Lung (tissue), 11 donors: ENCODE measurements at regions not wholly inside any gene's neighbourhood (a gene's known extent, or its start where the extent isn't known, plus 50 kb on each side); places are given as distances from the start of the nearest gene placed in this dataset.

Experiments
- ATAC-seq: fragments of 200-7000 bp; cut with Tn5 transposase; one replicate; pipeline ENCODE4 v1.9.1; 2020; ENCODE audit warnings: moderate number of reproducible peaks; ENCODE audit not compliant: insufficient read depth, low FRiP score
- DNase-seq, 3 donors: peaks; one replicate each; pipeline ENCODE4 v3.0.0-alpha.2; 2013 to 2017
- H3K27ac ChIP-seq, 2 donors: one replicate each; pipeline ENCODE4 v1.5.1; 2013; ENCODE audit warnings: mild to moderate bottlenecking in 2 of 2, moderate library complexity in 2 of 2, control low read depth in 1 of 2, inconsistent platforms in 1 of 2, low read depth in 1 of 2, low read length in 1 of 2
- H3K27me3 ChIP-seq, 3 donors: one replicate each; pipeline ENCODE4 v1.5.1; 2013; ENCODE audit warnings: low read length in 2 of 3; ENCODE audit not compliant: control insufficient read depth in 3 of 3, insufficient read depth in 3 of 3
- H3K36me3 ChIP-seq, 4 donors: one replicate each; pipeline ENCODE4 v1.5.1; 2013; ENCODE audit warnings: low read length in 4 of 4, mild to moderate bottlenecking in 1 of 4, moderate library complexity in 1 of 4; ENCODE audit not compliant: control insufficient read depth in 4 of 4, insufficient read depth in 4 of 4
- H3K4me1 ChIP-seq, 5 donors: one replicate each; pipeline ENCODE4 v1.5.1; 2013; ENCODE audit warnings: low read length in 5 of 5, mild to moderate bottlenecking in 2 of 5, moderate library complexity in 1 of 5; ENCODE audit not compliant: control insufficient read depth in 5 of 5, insufficient read depth in 5 of 5
- H3K4me3 ChIP-seq: one replicate; pipeline ENCODE4 v1.5.1; 2013; ENCODE audit warnings: mild to moderate bottlenecking, control low read depth, moderate library complexity
- H3K9ac ChIP-seq, 2 donors: one replicate each; pipeline ENCODE4 v1.5.1; 2013; ENCODE audit warnings: low read length in 2 of 2, control low read depth in 1 of 2; ENCODE audit not compliant: insufficient read depth in 1 of 2
- H3K9me3 ChIP-seq, 4 donors: one replicate each; pipeline ENCODE4 v1.5.1; 2013; ENCODE audit warnings: low read length in 3 of 4, mild to moderate bottlenecking in 1 of 4, moderate library complexity in 1 of 4; ENCODE audit not compliant: control insufficient read depth in 4 of 4, insufficient read depth in 3 of 4
- CTCF ChIP-seq: IDR thresholded peaks from 2 replicates; pipeline ENCODE4 v1.5.1; 2012; ENCODE audit warnings: mild to moderate bottlenecking; ENCODE audit errors: control extremely low read depth, extremely low read depth
- WGBS, 2 donors: extraction: QIAGEN DNeasy Blood & Tissue Kit; methylation state at CpG; one replicate each; pipeline ENCODE4 v1.1.7; 2013; 5-methylcytosine and 5-hydroxymethylcytosine counted together
- donor health status: control.
- donor health status: control.
- donor health status: Bipolar disorder and iron deficiency.
- donor health status: healthy.
- donor health status: DM: yes; HTN: yes; CAD: no.

GRCh38 chr2:152881527-152881926, 163.1 kb downstream of the ARL6IP6 start:
- no peaks in the 10 kb centered on the region for H3K4me1 ChIP-seq
- peaks cover 0 to 4% (median 0%) of the 10 kb centered on the region in 4 donors for H3K9me3 ChIP-seq
- no peak overlapping the region for H3K9ac ChIP-seq
- TF ChIP-seq CTCF = no peak
- ATAC-seq (no peak), DNase-seq (no peak)
- no peaks in the 10 kb centered on the region for H3K36me3 ChIP-seq
- H3K27ac ChIP-seq = no peak overlapping the region
- H3K4me3 ChIP-seq = no peak overlapping the region
- no peaks in the 10 kb centered on the region for H3K27me3 ChIP-seq

GRCh38 chr2:152879275-152879674, 160.9 kb downstream of the ARL6IP6 start:
- no peak for DNase-seq
- no peak for ATAC-seq
- H3K4me1 ChIP-seq = no peaks in the 10 kb centered on the region
- WGBS, 2 donors = 85 to 88% methylated on average over 3 of the region's 3 CpGs
- no peaks in the 10 kb centered on the region for H3K27me3 ChIP-seq
- no peaks in the 10 kb centered on the region for H3K36me3 ChIP-seq
- no peak overlapping the region for H3K9ac ChIP-seq
- TF ChIP-seq CTCF = no peak
- peaks cover 0 to 4% (median 0%) of the 10 kb centered on the region in 4 donors for H3K9me3 ChIP-seq
- no peak overlapping the region for H3K4me3 ChIP-seq
- no peak overlapping the region for H3K27ac ChIP-seq

GRCh38 chr2:152875701-152876695, 157.6 kb downstream of the ARL6IP6 start:
- Histone ChIP-seq H3K36me3 (no peaks in the 10 kb centered on the region), H3K4me1 (no peaks in the 10 kb centered on the region)

More at GRCh38 chr2:152875701-152876695, 157.6 kb downstream of the ARL6IP6 start:
- Histone ChIP-seq H3K4me3 (no peak overlapping the region), H3K27ac (no peak overlapping the region), H3K27me3 (no peaks in the 10 kb centered on the region), H3K9me3 (peaks cover 0 to 4% (median 0%) of the 10 kb centered on the region in 4 donors), H3K9ac (no peak overlapping the region)
- whole genome bisulfite sequencing, 2 donors = 78 to 82% methylated on average over 6 of the region's 6 CpGs
- TF ChIP-seq CTCF = no peak
- no peak for DNase-seq
- ATAC-seq = peak; percentile 41
